Spleen (tissue), 11 donors: ENCODE measurements at regions not wholly inside any gene's neighbourhood (a gene's known extent, or its start where the extent isn't known, plus 50 kb on each side); places are given as distances from the start of the nearest gene placed in this dataset.

ENCODE experiments used
- DNase-seq: peaks from one replicate; pipeline ENCODE4 v3.0.0-alpha.2; 2020
- H3K27ac ChIP-seq, 8 donors: fragments of 200-600 bp; sonication (generic) in 7 of 8; 1 replicate in 4 of 8; 2 replicates in 4 of 8; pipeline versions ENCODE4 v1.5.0 to v1.8.0; 2016 to 2021; ENCODE audit warnings: inconsistent platforms in 4 of 8, mild to moderate bottlenecking in 4 of 8, moderate library complexity in 1 of 8
- H3K27me3 ChIP-seq, 7 donors: fragments of 200-600 bp; sonication (generic) in 6 of 7; replicated peaks in 1 of 7; 1 replicate in 4 of 7; 2 replicates in 3 of 7; pipeline versions ENCODE4 v1.5.0 to v1.8.0; 2016 to 2021; ENCODE audit warnings: inconsistent platforms in 3 of 7, mild to moderate bottlenecking in 1 of 7
- H3K36me3 ChIP-seq, 6 donors: fragments of 200-600 bp; sonication (generic) in 5 of 6; 1 replicate in 4 of 6; 2 replicates in 2 of 6; pipeline versions ENCODE4 v1.5.0 to v1.8.0; 2016 to 2021; ENCODE audit warnings: inconsistent platforms in 2 of 6
- H3K4me1 ChIP-seq, 6 donors: fragments of 200-600 bp; sonication (generic) in 5 of 6; 1 replicate in 3 of 6; 2 replicates in 3 of 6; pipeline versions ENCODE4 v1.5.0 to v1.8.0; 2016 to 2021; ENCODE audit warnings: inconsistent platforms in 3 of 6
- H3K4me3 ChIP-seq, 8 donors: fragments of 200-600 bp; sonication (generic) in 7 of 8; 1 replicate in 4 of 8; 2 replicates in 4 of 8; pipeline versions ENCODE4 v1.5.0 to v1.8.0; 2016 to 2021; ENCODE audit warnings: inconsistent platforms in 4 of 8, mild to moderate bottlenecking in 4 of 8, moderate library complexity in 2 of 8
- H3K9me3 ChIP-seq, 8 donors: fragments of 200-600 bp; sonication (generic) in 7 of 8; 1 replicate in 4 of 8; 2 replicates in 4 of 8; pipeline versions ENCODE4 v1.5.0 to v1.8.0; 2016 to 2021; ENCODE audit warnings: inconsistent platforms in 4 of 8
- CTCF ChIP-seq, 11 experiments: fragments of 200-600 bp in 7 of 11; fragments of 450-650 bp in 4 of 11; sonication (generic) in 4 of 11; IDR thresholded peaks in 8 of 11; conservative IDR thresholded peaks in 3 of 11; 1 replicate in 7 of 11; 2 replicates in 4 of 11; pipeline versions ENCODE4 v1.4.0 to v1.8.0; 2016 to 2021; ENCODE audit warnings: antibody characterized with exemption in 11 of 11, inconsistent platforms in 4 of 11, mild to moderate bottlenecking in 1 of 11
- POLR2A ChIP-seq, 3 donors: fragments of 450-650 bp; IDR thresholded peaks; one replicate each; pipeline ENCODE4 v1.5.1; 2017; ENCODE audit warnings: antibody characterized with exemption in 3 of 3, mild to moderate bottlenecking in 1 of 3
- POLR2AphosphoS5 ChIP-seq, 3 donors: sonication (generic); formaldehyde crosslinking; IDR thresholded peaks; one replicate each; pipeline ENCODE4 v1.5.1; 2017; ENCODE audit warnings: antibody characterized with exemption in 3 of 3
- WGBS, 5 donors: extraction: QIAGEN DNeasy Blood & Tissue Kit in 3 of 5; methylation state at CpG; one replicate each; pipeline versions ENCODE4 v1.1.5 to v1.1.7; 2013 to 2018; 5-methylcytosine and 5-hydroxymethylcytosine counted together
- intact Hi-C: fragments of 100-400 bp; cut with DNase I; formaldehyde crosslinking; loops from one replicate; pipeline ENCODE4 v1.15.0; 2023; ENCODE audit warnings: low total_unique reads
- donor health status: healthy with polysubstance abuse.
- donor health status: DM: no; HTN: no; CAD: no; lungs with moderate emphysema.
- donor health status: DM: no; HTN: no; CAD: no.
- donor health status: Bipolar disorder and iron deficiency.
- donor health status: healthy.
- donor health status: DM: no; HTN: no; CAD: no.
- donor health status: DM: yes; HTN: yes; CAD: no.

GRCh38 chr4:111048316-111048715 is 425.4 kb upstream of the PITX2 start:
- H3K27me3 ChIP-seq: no peaks in the 10 kb centered on the region
- intact Hi-C loops: no loop called here
- no peak for TF ChIP-seq POLR2AphosphoS5 (IDR thresholded peaks at IDR 0.05)
- no peak for TF ChIP-seq CTCF (IDR thresholded peaks at IDR 0.05 in 8 of 11, conservative IDR thresholded peaks at IDR 0.05 in 3 of 11)
- TF ChIP-seq POLR2A (IDR thresholded peaks at IDR 0.05): no peak
- H3K9me3 ChIP-seq: peaks cover 0 to 45% (median 17%) of the 10 kb centered on the region in 8 donors
- DNase-seq: no peak
- no peak overlapping the region for H3K4me3 ChIP-seq
- WGBS, 5 donors: 68 to 87% (median 78%) methylated on average over 4 to 5 of the region's 5 CpGs
- H3K36me3 ChIP-seq: no peaks in the 10 kb centered on the region
- H3K27ac ChIP-seq: no peak overlapping the region
- H3K4me1 ChIP-seq: no peaks in the 10 kb centered on the region

- DNase-seq: no peak
- Histone ChIP-seq H3K27ac (no peak overlapping the region), H3K4me1 (no peaks in the 10 kb centered on the region), H3K27me3 (no peaks in the 10 kb centered on the region), H3K4me3 (no peak overlapping the region), H3K36me3 (no peaks in the 10 kb centered on the region), H3K9me3 (no peaks in the 10 kb centered on the region)
- TF ChIP-seq POLR2A (IDR thresholded peaks at IDR 0.05): no peak
- intact Hi-C loops: no loop called here
- WGBS, 5 donors: 59 to 80% (median 74%) methylated on average over 4 of the region's 4 CpGs
Observed at GRCh38 chr4:111064342-111064993, 441.6 kb upstream of the PITX2 start.

GRCh38 chr4:111066001-111066400 is 443.1 kb upstream of the PITX2 start:
- Histone ChIP-seq H3K9me3 (no peaks in the 10 kb centered on the region), H3K36me3 (no peaks in the 10 kb centered on the region), H3K27ac (no peak overlapping the region), H3K4me3 (no peak overlapping the region), H3K4me1 (no peaks in the 10 kb centered on the region), H3K27me3 (no peaks in the 10 kb centered on the region)
- no peak for DNase-seq
- TF ChIP-seq POLR2A (IDR thresholded peaks at IDR 0.05) (no peak), POLR2AphosphoS5 (IDR thresholded peaks at IDR 0.05) (no peak), CTCF (IDR thresholded peaks at IDR 0.05 in 8 of 11, conservative IDR thresholded peaks at IDR 0.05 in 3 of 11) (no peak)
- intact Hi-C loops: no loop called here
- WGBS, 5 donors: 81 to 96% (median 88%) methylated on average over 2 of the region's 2 CpGs

GRCh38 chr4:111066447-111066846 is 443.6 kb upstream of the PITX2 start:
- no peaks in the 10 kb centered on the region for H3K4me1 ChIP-seq
- no peak for DNase-seq
- TF ChIP-seq CTCF (IDR thresholded peaks at IDR 0.05 in 8 of 11, conservative IDR thresholded peaks at IDR 0.05 in 3 of 11) (no peak), POLR2A (IDR thresholded peaks at IDR 0.05) (no peak), POLR2AphosphoS5 (IDR thresholded peaks at IDR 0.05) (no peak)
- H3K27me3 ChIP-seq: no peaks in the 10 kb centered on the region
- no peaks in the 10 kb centered on the region for H3K36me3 ChIP-seq
- no peaks in the 10 kb centered on the region for H3K9me3 ChIP-seq
- H3K4me3 ChIP-seq: no peak overlapping the region
- intact Hi-C loops: no loop called here
- H3K27ac ChIP-seq: no peak overlapping the region

GRCh38 chr4:111066887-111067286 is 444.0 kb upstream of the PITX2 start:
- 68 to 94% (median 80%) methylated on average over 1 of the region's 1 CpG for WGBS, 5 donors
- intact Hi-C loops: no loop called here
- H3K4me3 ChIP-seq: no peak overlapping the region
- no peaks in the 10 kb centered on the region for H3K36me3 ChIP-seq
- H3K27ac ChIP-seq: no peak overlapping the region
- no peaks in the 10 kb centered on the region for H3K27me3 ChIP-seq
- TF ChIP-seq POLR2AphosphoS5 (IDR thresholded peaks at IDR 0.05) (no peak), CTCF (IDR thresholded peaks at IDR 0.05 in 8 of 11, conservative IDR thresholded peaks at IDR 0.05 in 3 of 11) (no peak), POLR2A (IDR thresholded peaks at IDR 0.05) (no peak)
- no peaks in the 10 kb centered on the region for H3K4me1 ChIP-seq
- no peaks in the 10 kb centered on the region for H3K9me3 ChIP-seq
- no peak for DNase-seq
